ENCODE measurements at regions not wholly inside any gene's neighbourhood (a gene's known extent, or its start where the extent isn't known, plus 50 kb on each side); places are given as distances from the start of the nearest gene placed in this dataset.
"Not testable (repeated sequence)": the region's sequence is repeated elsewhere in the genome, so short reads cannot be mapped to it uniquely, and the experiment has no call there.

- TF ChIP-seq EZH2phosphoT487 (IDR thresholded peaks at IDR 0.05; ENCODE audit: insufficient read depth, low read depth); EZH2 (IDR thresholded peaks at IDR 0.05; ENCODE audit: insufficient read depth, poor library complexity, severe bottlenecking): not testable (repeated sequence)
Measured at GRCh38 chrX:25771853-25772252, 366.3 kb upstream of the MAGEB18 start.
